Smooth muscle cell of the brain vasculature (primary cell): ENCODE measurements at regions not wholly inside any gene's neighbourhood (a gene's known extent, or its start where the extent isn't known, plus 50 kb on each side); places are given as distances from the start of the nearest gene placed in this dataset.
"Not testable (repeated sequence)": the region's sequence is repeated elsewhere in the genome, so short reads cannot be mapped to it uniquely, and the experiment has no call there.

Source experiments
- DNase-seq: peaks from one replicate; pipeline ENCODE4 v3.0.0-alpha.2; 2012; ENCODE audit warnings: low read depth, low spot score

DNA sequence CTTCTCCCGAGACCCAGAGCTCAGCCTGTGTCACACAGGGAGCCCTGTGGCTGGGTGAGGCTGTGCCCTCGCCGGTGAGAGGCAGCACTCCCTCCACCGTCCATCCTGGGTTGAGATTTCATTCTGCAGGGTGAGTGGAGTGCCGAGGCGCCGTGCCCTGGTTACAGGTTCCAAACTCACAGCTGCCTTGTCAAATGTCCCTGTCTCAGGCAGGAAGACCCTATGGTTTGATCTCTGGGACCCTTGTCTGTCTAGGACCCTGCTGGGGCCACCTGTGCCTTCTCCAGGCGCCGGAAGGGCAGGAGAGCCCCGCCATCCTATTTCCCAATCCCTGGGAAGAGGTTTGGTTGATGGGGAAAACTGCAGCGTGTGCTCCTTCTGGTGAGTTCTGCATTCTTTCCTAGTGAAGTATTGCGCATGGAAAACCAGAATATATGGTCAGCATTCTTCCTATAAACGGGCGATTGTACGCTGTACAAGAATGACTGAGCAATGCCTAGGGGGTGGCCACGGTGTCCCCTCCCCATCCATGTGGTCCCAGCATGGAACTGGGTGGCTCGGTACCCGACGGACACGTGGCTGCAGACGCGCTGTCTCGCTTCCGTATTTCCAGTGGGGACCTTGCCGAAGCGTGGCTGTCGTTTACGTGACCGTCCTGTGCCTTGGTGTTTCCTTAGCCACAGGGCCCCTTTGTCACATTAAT, 95.9 kb upstream of the COL5A1 start:
- DNase-seq, result no peak

- DNase-seq, result peak; percentile 47
Observed at GRCh38 chr9:134546246-134546731, 95.3 kb upstream of the COL5A1 start.

- no peak for DNase-seq
Observed at GRCh38 chr9:134546746-134547145, 94.9 kb upstream of the COL5A1 start.

- no peak for DNase-seq
Observed at GRCh38 chr9:134547161-134548100, 94.2 kb upstream of the COL5A1 start.

DNA sequence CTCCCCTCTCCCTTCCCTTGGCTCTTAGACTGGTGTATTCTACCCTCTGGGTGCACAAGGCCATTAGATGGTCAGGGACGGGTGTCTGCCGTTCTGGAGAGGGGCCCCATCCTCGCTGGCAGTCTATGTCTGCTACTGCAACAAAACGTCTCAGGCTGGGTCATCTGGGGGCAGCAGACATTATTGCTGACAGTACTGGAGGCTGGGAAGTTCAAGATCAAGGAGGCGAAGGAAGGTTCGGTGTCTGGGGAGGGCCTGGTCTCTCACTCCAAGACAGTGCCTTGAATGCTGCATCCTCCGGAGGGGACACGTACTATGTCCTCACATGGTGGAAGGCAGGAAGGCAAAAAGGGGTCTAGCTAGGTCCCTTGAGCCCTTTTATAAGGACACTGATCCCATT, 93.4 kb upstream of the COL5A1 start:
- DNase-seq, result no peak

GRCh38 chr9:134548618-134549017, 93.0 kb upstream of the COL5A1 start:
- no peak for DNase-seq

GRCh38 chr9:134549336-134549735, 92.3 kb upstream of the COL5A1 start:
- DNase-seq, result no peak

GRCh38 chr9:134550081-134550480, 91.5 kb upstream of the COL5A1 start:
- not testable (repeated sequence) for DNase-seq

DNA sequence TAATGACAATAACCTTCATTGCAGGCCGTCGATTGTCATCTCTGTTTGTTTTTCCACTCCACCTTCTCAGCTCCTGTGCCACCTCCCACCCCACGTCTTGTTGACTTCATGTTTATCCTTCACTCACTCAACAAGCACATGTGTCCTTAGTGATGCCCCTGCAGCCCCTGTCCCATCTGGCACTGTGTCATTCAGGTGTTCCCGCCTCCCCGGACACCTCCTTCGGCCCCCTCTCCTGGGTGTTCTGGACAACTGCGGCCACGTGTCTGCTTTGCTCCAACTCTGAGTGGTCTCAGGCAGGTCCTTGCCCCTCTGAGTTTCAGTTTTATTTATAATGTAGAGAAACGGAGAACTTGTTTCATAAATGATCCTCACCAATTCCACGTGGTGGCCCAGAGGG, 91.0 kb upstream of the COL5A1 start:
- DNase-seq, result no peak

GRCh38 chr9:134551176-134551575, 90.4 kb upstream of the COL5A1 start:
- DNase-seq, result no peak

DNA sequence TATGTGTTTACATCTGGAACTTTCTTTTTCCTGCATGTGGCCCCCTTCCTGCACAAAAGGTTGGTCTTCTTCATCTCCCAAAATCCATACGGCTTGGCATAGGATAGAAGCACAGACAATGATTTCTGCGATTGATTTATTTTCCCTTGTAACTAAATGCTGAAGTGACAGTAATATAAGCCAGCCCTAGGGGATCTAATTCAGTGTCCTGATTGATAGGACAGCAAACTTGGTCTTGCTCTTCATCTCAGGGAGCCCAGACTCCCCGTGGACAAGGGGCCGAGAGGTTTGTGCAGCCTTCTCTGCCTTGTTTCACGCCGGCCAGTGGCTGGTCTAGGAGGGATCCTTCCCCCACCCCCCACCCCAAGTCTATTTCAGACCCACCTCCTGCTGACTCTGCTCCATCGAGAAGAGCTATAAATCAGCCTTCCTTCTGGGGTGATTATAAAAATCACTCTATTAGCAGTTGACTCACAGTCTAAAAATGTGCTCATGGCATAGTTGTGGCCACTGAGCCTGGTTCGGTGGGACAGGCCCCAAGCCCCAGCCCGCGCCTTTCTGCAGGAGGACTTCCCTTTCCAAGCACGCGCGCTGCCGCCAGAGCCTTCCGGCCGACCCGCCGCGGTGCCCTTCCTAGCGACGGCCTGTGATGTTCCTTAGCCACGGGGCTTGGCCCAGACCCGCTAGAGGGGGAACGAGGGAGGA, 89.8 kb upstream of the COL5A1 start:
- peak; percentile 62 for DNase-seq

GRCh38 chr9:134552349-134552990, 89.1 kb upstream of the COL5A1 start:
- no peak for DNase-seq

- DNase-seq, result no peak
Observed at GRCh38 chr9:134553061-134553891, 88.3 kb upstream of the COL5A1 start.

DNA sequence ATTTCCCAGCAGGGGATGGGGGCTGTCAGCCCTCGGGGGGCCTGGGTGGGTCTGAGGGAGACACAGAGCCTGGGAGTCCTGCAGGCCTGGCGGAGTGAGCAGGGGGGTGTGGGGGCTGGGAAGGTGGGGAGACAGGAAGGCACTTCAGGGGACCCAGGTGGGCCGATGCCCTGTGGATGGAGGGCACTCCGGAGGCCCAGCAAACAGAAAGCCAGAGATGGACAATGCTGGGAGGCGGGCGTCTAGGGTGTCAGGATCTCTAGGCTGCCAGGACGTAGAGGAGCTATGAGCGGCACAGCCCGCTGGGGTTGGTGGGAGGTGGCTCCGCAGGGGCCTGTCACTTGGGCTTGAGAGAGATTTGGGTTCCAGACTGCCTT, 87.6 kb upstream of the COL5A1 start:
- no peak for DNase-seq

DNA sequence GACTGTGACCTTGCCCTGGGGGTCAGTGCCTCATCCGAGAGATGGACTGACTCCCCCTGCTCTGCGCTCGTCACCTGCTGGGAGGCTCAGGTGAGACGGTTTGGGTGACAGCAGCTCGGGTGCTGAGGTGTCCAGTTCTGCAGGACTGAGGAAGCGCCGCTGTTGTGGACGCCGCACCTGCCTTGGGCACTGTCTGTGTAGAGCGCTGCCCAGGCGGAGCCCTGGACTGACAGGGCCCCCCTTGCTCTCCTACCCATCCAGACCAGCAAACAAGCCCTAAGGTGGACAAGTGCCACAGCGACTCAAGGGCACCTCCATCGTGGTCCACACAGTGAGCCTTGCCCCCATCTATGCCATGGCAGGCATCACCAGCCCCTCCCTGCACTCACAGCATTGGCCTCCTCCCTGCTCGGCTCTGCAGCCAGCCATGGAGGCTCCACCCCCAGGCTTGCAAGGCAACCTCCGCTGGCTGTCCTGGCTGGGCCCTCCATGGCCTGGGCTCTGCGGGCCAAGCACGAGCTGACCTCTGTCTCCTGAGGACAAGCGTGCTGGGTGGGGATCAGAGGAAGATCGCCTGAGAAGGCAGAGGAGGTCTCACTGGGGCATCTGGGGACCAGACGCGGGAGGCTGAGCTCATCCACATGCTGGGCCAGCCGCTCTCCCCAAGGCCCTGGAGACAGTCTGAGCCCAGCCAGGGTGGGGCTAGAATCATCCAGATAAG, 87.1 kb upstream of the COL5A1 start:
- DNase-seq, result no peak

- no peak for DNase-seq
Observed at GRCh38 chr9:134555094-134555650, 86.4 kb upstream of the COL5A1 start.

GRCh38 chr9:134556531-134557068, 85.0 kb upstream of the COL5A1 start:
- no peak for DNase-seq

DNA sequence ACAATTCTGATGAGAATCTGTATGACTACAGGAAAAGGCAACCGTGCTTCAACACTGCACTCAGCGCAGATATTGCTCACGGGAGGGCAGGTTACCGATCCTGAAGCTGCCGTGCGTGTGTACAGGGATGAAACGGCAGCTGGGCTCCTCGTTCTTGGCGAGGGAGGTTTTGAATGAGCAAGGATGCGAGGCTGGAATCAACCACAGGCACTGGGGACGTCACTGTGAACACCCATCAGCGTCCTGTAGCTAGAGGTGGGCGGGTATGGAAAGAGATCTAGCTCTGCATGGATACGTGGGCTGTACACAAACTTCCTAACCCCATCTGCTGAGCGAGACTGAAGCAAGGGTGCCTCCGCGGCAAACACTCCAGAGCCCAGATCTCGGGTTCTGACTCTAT, 84.3 kb upstream of the COL5A1 start:
- DNase-seq, result no peak

DNA sequence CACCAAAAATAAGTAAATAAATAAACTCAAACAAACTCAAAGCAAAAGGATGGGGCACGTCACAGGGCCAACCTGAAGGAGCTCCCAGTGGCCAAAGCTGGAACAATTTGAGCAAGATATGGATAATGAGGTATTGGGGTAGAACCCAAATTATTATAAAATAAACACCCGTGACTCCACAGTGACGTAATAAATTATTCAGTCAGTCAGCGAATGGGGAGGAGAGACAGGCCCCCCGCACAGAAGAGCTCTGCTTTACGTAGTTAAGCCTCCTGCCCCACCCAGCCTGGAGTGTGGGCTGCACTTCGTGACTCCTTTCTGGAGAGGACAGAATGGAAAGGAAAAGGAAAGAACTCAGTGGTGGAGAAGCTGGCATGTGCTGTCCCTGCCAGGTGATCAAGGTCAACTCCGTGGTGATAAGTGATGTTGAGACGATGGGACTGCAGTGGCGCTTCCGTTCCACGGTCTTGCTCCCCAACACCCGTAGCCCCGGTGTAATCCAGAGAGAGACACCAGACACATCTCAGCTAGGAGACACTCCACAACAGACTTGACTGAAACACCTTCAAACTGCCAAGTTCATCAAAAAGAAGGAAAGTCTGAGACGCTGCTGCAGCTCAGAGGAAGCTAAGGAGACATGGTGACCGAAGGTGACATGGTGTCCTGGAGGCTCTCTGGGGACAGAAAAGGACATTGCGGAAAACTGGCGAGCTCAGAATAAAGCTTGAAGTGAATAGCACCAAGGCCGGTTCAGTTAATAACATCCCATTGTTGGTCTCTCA, 83.3 kb upstream of the COL5A1 start:
- DNase-seq, result no peak
